ENCODE measurements at regions not wholly inside any gene's neighbourhood (a gene's known extent, or its start where the extent isn't known, plus 50 kb on each side); places are given as distances from the start of the nearest gene placed in this dataset.

DNA sequence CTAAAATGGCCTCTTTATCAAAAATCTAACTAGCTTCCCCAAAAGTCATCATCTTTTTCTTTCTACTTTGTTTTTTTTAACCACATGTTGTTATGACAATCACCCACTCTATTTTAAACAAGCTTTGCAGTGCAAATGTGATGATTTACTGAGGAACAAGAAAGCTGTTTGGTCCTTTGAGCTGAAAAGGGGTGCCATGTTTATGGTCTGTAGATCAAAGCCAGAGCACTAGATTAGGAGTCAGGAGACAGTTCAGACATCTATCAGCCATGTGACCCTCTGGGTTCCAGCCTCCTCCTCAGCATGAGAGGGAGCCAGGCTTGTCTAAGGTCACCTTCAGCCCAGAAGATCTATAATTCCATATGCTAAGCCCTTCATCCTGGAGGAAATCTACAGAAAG, 65.9 kb downstream of the RPL22L1 start:
- Histone ChIP-seq H3K4me3 (ENCODE audit: low read depth in 2 of 2, low read length in 2 of 2) (no peak overlapping the region), H3K4me1 (ENCODE audit: control insufficient read depth, insufficient read depth, low read length) (peaks cover 4% of the 10 kb centered on the region; the same call in 1 of the 2 replicates), H3K9me3 (ENCODE audit: control insufficient read depth, insufficient read depth, low read depth, low read length) (no peaks in the 10 kb centered on the region), H3K27me3 (ENCODE audit: control insufficient read depth, insufficient read depth, low read length) (no peaks in the 10 kb centered on the region), H3K27ac (ENCODE audit: low read length) (peak overlapping the region; percentile 60; the same call in 1 of the 2 replicates), H3K36me3 (ENCODE audit: control insufficient read depth, insufficient read depth, low read length) (no peaks in the 10 kb centered on the region)
- intact Hi-C loops (cut with micrococcal nuclease; ENCODE audit: unreplicated experiment) (no loop called here), in situ Hi-C loops (cut with HindIII; ENCODE audit: low pct_unique_long_range_greater_than_20kb, low sequenced_read_pairs) (no loop called here)
- ATAC-seq (no peak), DNase-seq (ENCODE audit: low read depth, low spot score) (no peak)
- peak; percentile 92 for TF ChIP-seq TCF7L2 (IDR thresholded peaks at IDR 0.05; ENCODE audit: low read depth, low read length)
- TF ChIP-seq, protein P1, sequence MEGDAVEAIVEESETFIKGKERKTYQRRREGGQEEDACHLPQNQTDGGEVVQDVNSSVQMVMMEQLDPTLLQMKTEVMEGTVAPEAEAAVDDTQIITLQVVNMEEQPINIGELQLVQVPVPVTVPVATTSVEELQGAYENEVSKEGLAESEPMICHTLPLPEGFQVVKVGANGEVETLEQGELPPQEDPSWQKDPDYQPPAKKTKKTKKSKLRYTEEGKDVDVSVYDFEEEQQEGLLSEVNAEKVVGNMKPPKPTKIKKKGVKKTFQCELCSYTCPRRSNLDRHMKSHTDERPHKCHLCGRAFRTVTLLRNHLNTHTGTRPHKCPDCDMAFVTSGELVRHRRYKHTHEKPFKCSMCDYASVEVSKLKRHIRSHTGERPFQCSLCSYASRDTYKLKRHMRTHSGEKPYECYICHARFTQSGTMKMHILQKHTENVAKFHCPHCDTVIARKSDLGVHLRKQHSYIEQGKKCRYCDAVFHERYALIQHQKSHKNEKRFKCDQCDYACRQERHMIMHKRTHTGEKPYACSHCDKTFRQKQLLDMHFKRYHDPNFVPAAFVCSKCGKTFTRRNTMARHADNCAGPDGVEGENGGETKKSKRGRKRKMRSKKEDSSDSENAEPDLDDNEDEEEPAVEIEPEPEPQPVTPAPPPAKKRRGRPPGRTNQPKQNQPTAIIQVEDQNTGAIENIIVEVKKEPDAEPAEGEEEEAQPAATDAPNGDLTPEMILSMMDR (IDR thresholded peaks at IDR 0.05): no peak
- BruUV-seq (replicated peaks): no TSS peak
- CTCF ChIA-PET: interaction anchor here (0.8 kb wide), 1 partner anchor 390 kb away, joined by 3 read pairs; no protein-coding TSS in a partner anchor
- POLR2A ChIA-PET: no interaction called here

DNA sequence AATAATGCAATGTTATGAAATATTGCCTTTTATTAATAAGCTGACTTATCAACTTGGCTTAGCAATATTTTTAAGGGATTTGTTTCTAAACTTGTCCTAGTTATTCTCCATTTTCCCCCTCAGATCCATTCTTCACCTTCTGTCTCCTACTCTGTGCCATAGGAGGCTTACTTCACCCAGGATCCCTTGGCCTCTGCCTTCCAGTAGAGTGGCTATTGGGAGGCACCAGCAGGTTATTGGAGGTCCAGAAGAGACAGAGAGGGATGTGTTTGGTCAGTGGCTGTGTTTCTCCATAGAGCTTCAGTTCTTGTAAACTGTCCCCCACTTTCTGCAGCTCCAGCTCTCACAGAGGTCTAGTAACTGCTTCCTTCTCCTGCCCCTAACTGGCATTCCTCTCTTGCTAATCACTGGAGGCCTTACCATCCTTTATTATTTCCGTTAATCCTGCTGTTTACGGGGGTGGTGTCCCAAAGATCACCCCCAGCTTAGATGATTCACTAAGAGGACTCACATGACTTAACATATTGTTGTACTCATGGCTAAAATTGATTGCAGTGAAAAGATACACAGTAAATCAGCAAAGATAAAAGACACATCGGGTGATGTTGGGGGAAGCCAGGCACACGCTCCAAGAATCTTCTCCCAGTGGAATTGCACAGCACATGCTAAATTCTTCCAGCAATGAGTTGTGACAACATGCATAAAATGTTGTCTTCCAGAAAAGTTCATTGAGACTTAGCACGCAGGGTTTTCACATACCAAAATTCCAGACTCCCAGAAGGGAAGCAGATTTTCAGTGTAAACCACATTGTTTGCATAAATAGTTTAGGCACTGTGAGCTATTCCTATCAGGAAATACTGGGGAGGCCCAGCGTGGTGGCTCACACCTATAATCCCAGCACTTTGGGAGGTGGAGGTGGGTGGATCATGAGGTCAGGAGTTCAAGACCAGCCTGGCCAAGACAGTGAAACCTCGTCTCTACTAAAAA, 67.5 kb downstream of the RPL22L1 start:
- Histone ChIP-seq H3K27me3 (ENCODE audit: control insufficient read depth, insufficient read depth, low read length) (no peaks in the 10 kb centered on the region), H3K4me3 (ENCODE audit: low read depth in 2 of 2, low read length in 2 of 2) (no peak overlapping the region), H3K27ac (ENCODE audit: low read length) (peak overlapping the region; percentile 14; the same call in 1 of the 2 replicates), H3K4me1 (ENCODE audit: control insufficient read depth, insufficient read depth, low read length) (peaks cover 4% of the 10 kb centered on the region; the same call in 1 of the 2 replicates), H3K36me3 (ENCODE audit: control insufficient read depth, insufficient read depth, low read length) (no peaks in the 10 kb centered on the region), H3K9me3 (ENCODE audit: control insufficient read depth, insufficient read depth, low read depth, low read length) (no peaks in the 10 kb centered on the region)
- intact Hi-C loops (cut with micrococcal nuclease; ENCODE audit: unreplicated experiment) (no loop called here), in situ Hi-C loops (cut with HindIII; ENCODE audit: low pct_unique_long_range_greater_than_20kb, low sequenced_read_pairs) (no loop called here)
- ATAC-seq (peak; percentile 55), DNase-seq (ENCODE audit: low read depth, low spot score) (no peak)
- no TSS peak for BruUV-seq (replicated peaks)
- POLR2A ChIA-PET: interaction anchor here (0.6 kb wide), 1 partner anchor 699 kb away, joined by 9 read pairs; no protein-coding TSS in a partner anchor
- TF ChIP-seq, protein P1 (IDR thresholded peaks at IDR 0.05): no peak
- no peak for TF ChIP-seq TCF7L2 (IDR thresholded peaks at IDR 0.05; ENCODE audit: low read depth, low read length)
- CTCF ChIA-PET: no interaction called here

DNA sequence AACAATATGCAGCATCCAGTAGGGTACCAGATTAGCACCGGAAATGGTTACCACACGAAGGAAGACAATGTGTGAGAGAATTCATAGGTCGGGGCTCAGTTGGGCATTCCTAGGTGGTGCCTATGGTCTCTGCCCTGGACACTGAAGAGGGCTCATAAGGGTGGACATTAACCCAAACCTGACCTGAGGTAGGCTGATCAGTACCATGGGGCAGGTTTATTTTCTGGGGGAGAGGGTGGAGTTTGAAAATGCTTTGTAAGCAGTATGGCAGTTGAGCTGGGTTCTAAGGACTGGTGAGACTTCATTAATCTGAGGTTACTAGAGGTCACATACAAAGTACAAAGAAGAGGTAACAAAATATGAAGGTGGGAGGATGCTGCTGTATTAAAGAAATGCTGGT, 68.4 kb downstream of the RPL22L1 start:
- ChIA-PET POLR2A (no interaction called here), CTCF (no interaction called here)
- H3K36me3 ChIP-seq (ENCODE audit: control insufficient read depth, insufficient read depth, low read length): no peaks in the 10 kb centered on the region
- DNase-seq (ENCODE audit: low read depth, low spot score) (no peak), ATAC-seq (no peak)
- no peak for TF ChIP-seq TCF7L2 (IDR thresholded peaks at IDR 0.05; ENCODE audit: low read depth, low read length)
- no peak for TF ChIP-seq SIN3A (IDR thresholded peaks at IDR 0.05; ENCODE audit: borderline replicate concordance, insufficient read depth, low read depth, low read length)
- TF ChIP-seq, protein P2, sequence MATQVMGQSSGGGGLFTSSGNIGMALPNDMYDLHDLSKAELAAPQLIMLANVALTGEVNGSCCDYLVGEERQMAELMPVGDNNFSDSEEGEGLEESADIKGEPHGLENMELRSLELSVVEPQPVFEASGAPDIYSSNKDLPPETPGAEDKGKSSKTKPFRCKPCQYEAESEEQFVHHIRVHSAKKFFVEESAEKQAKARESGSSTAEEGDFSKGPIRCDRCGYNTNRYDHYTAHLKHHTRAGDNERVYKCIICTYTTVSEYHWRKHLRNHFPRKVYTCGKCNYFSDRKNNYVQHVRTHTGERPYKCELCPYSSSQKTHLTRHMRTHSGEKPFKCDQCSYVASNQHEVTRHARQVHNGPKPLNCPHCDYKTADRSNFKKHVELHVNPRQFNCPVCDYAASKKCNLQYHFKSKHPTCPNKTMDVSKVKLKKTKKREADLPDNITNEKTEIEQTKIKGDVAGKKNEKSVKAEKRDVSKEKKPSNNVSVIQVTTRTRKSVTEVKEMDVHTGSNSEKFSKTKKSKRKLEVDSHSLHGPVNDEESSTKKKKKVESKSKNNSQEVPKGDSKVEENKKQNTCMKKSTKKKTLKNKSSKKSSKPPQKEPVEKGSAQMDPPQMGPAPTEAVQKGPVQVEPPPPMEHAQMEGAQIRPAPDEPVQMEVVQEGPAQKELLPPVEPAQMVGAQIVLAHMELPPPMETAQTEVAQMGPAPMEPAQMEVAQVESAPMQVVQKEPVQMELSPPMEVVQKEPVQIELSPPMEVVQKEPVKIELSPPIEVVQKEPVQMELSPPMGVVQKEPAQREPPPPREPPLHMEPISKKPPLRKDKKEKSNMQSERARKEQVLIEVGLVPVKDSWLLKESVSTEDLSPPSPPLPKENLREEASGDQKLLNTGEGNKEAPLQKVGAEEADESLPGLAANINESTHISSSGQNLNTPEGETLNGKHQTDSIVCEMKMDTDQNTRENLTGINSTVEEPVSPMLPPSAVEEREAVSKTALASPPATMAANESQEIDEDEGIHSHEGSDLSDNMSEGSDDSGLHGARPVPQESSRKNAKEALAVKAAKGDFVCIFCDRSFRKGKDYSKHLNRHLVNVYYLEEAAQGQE (IDR thresholded peaks at IDR 0.05; ENCODE audit: insufficient read depth in 1 of 2, low read depth in 2 of 2, low read length in 1 of 2): no peak
- no peak for TF ChIP-seq POLR2AphosphoS5 (IDR thresholded peaks at IDR 0.05; ENCODE audit: low read depth, low read length)
- TF ChIP-seq, protein P1 (IDR thresholded peaks at IDR 0.05): no peak
- in situ Hi-C loops (cut with HindIII; ENCODE audit: low pct_unique_long_range_greater_than_20kb, low sequenced_read_pairs) (no loop called here), intact Hi-C loops (cut with micrococcal nuclease; ENCODE audit: unreplicated experiment) (no loop called here)
- no peak overlapping the region for H3K4me3 ChIP-seq (ENCODE audit: low read depth in 2 of 2, low read length in 2 of 2)
- no TSS peak for BruUV-seq (replicated peaks)
- peaks cover 4% of the 10 kb centered on the region; the same call in 1 of the 2 replicates for H3K4me1 ChIP-seq (ENCODE audit: control insufficient read depth, insufficient read depth, low read length)
- H3K27me3 ChIP-seq (ENCODE audit: control insufficient read depth, insufficient read depth, low read length): no peaks in the 10 kb centered on the region
- H3K27ac ChIP-seq (ENCODE audit: low read length): no peak overlapping the region
- no peaks in the 10 kb centered on the region for H3K9me3 ChIP-seq (ENCODE audit: control insufficient read depth, insufficient read depth, low read depth, low read length)

Measured in Panc1 (cell line).